DND-41 (cell line): ENCODE measurements at regions not wholly inside any gene's neighbourhood (a gene's known extent, or its start where the extent isn't known, plus 50 kb on each side); places are given as distances from the start of the nearest gene placed in this dataset.
"Not testable (repeated sequence)": the region's sequence is repeated elsewhere in the genome, so short reads cannot be mapped to it uniquely, and the experiment has no call there.

Experiments
- ATAC-seq: fragments of 200-7000 bp; cut with Tn5 transposase; 3 replicates; pipeline ENCODE4 v1.9.1; 2021; ENCODE audit warnings: low read depth; ENCODE audit not compliant: insufficient read depth
- DNase-seq: peaks from one replicate; pipeline ENCODE4 v3.0.0-alpha.2; 2020
- H2AFZ ChIP-seq: 2 replicates; pipeline ENCODE4 v1.6.0; 2012; ENCODE audit warnings: low read depth, low read length
- H3K27ac ChIP-seq: 2 replicates; pipeline ENCODE4 v1.5.1; 2012; ENCODE audit warnings: low read length, inconsistent platforms
- H3K27me3 ChIP-seq: fragments of 200-600 bp; sonication (generic); 2 replicates; pipeline ENCODE4 v1.6.0; 2012; ENCODE audit warnings: low read length, mild to moderate bottlenecking, inconsistent platforms; ENCODE audit not compliant: insufficient read depth, poor library complexity
- H3K36me3 ChIP-seq: 2 replicates; pipeline ENCODE4 v1.5.1; 2012; ENCODE audit warnings: low read length, inconsistent platforms; ENCODE audit not compliant: insufficient read depth
- H3K4me1 ChIP-seq: 2 replicates; pipeline ENCODE4 v1.5.1; 2012; ENCODE audit warnings: mild to moderate bottlenecking, low read length; ENCODE audit not compliant: insufficient read depth
- H3K4me2 ChIP-seq: 2 replicates; pipeline ENCODE4 v1.6.0; 2012; ENCODE audit warnings: mild to moderate bottlenecking, moderate library complexity, low read length, inconsistent platforms; ENCODE audit not compliant: insufficient read depth
- H3K4me3 ChIP-seq, 2 experiments: fragments of 200-600 bp in 1 of 2; shearing (Covaris generic) in 1 of 2; 2 replicates each; pipeline ENCODE4 v1.5.1; 2012 to 2016; ENCODE audit warnings: inconsistent platforms in 2 of 2, low read length in 2 of 2, mild to moderate bottlenecking in 2 of 2, low read depth in 1 of 2, moderate library complexity in 1 of 2
- H3K79me2 ChIP-seq: 2 replicates; pipeline ENCODE4 v1.6.0; 2012; ENCODE audit warnings: low read length, inconsistent platforms; ENCODE audit not compliant: insufficient read depth
- H3K9ac ChIP-seq: 2 replicates; pipeline ENCODE4 v1.6.0; 2012; ENCODE audit warnings: low read depth, mild to moderate bottlenecking, inconsistent platforms, low read length, moderate library complexity
- H3K9me3 ChIP-seq: 2 replicates; pipeline ENCODE4 v1.5.1; 2012; ENCODE audit warnings: low read length, moderate library complexity, mild to moderate bottlenecking, inconsistent platforms; ENCODE audit not compliant: insufficient read depth, severe bottlenecking
- H4K20me1 ChIP-seq: 2 replicates; pipeline ENCODE4 v1.6.0; 2012; ENCODE audit warnings: low read length; ENCODE audit not compliant: insufficient read depth
- CTCF ChIP-seq: IDR thresholded peaks from 2 replicates; pipeline ENCODE4 v1.5.1; 2012; ENCODE audit warnings: borderline replicate concordance, low read length, moderate library complexity, mild to moderate bottlenecking; ENCODE audit not compliant: poor library complexity, severe bottlenecking; ENCODE audit errors: extremely low read depth
- EZH2 ChIP-seq: IDR thresholded peaks from 3 replicates; pipeline ENCODE4 v1.6.1; 2012; ENCODE audit warnings: borderline replicate concordance, low read depth, mild to moderate bottlenecking, moderate library complexity, low read length, inconsistent platforms; ENCODE audit not compliant: severe bottlenecking

- no peak for DNase-seq
- ATAC-seq, result no peak
Measured at GRCh38 chr5:67844924-67845323, 370.6 kb upstream of the PIK3R1 start.

GRCh38 chr5:67842806-67843205, 372.8 kb upstream of the PIK3R1 start:
- Histone ChIP-seq H3K4me1 (no peaks in the 10 kb centered on the region), H4K20me1 (no peaks in the 10 kb centered on the region), H3K9me3 (no peaks in the 10 kb centered on the region), H3K27ac (no peak overlapping the region), H3K4me2 (no peak overlapping the region), H3K36me3 (no peaks in the 10 kb centered on the region), H3K27me3 (no peaks in the 10 kb centered on the region), H3K9ac (no peak overlapping the region), H2AFZ (no peak overlapping the region), H3K4me3 (no peak overlapping the region), H3K79me2 (no peaks in the 10 kb centered on the region)
- DNase-seq (no peak), ATAC-seq (no peak)
- TF ChIP-seq EZH2 (no peak), CTCF (no peak)

More at GRCh38 chr5:67844924-67845323, 370.6 kb upstream of the PIK3R1 start:
- Histone ChIP-seq H3K36me3 (no peaks in the 10 kb centered on the region), H2AFZ (no peak overlapping the region), H3K79me2 (no peaks in the 10 kb centered on the region), H4K20me1 (no peaks in the 10 kb centered on the region), H3K27me3 (no peaks in the 10 kb centered on the region), H3K4me2 (no peak overlapping the region), H3K4me3 (no peak overlapping the region), H3K9ac (no peak overlapping the region), H3K27ac (no peak overlapping the region), H3K9me3 (no peaks in the 10 kb centered on the region), H3K4me1 (no peaks in the 10 kb centered on the region)
- no peak for TF ChIP-seq EZH2
- TF ChIP-seq CTCF, result no peak

GRCh38 chr5:67837225-67837624, 378.3 kb upstream of the PIK3R1 start:
- DNase-seq, H3K4me1 ChIP-seq, H3K79me2 ChIP-seq, H3K27ac ChIP-seq, H2AFZ ChIP-seq, H4K20me1 ChIP-seq, H3K4me3 ChIP-seq, H3K27me3 ChIP-seq, H3K36me3 ChIP-seq, H3K4me2 ChIP-seq, ATAC-seq, H3K9ac ChIP-seq, H3K9me3 ChIP-seq: not testable (repeated sequence)

- not testable (repeated sequence) for H4K20me1 ChIP-seq, H3K36me3 ChIP-seq, H3K27me3 ChIP-seq, DNase-seq, H3K79me2 ChIP-seq, H3K27ac ChIP-seq, H3K4me1 ChIP-seq, H3K9me3 ChIP-seq, H3K4me3 ChIP-seq, H3K9ac ChIP-seq, H3K4me2 ChIP-seq, H2AFZ ChIP-seq, ATAC-seq
Measured at GRCh38 chr5:67836496-67836895, 379.1 kb upstream of the PIK3R1 start.
